ENCODE measurements at regions not wholly inside any gene's neighbourhood (a gene's known extent, or its start where the extent isn't known, plus 50 kb on each side); places are given as distances from the start of the nearest gene placed in this dataset.

GRCh38 chr11:128407962-128408361, 179.4 kb downstream of the ETS1 start:
- no peak for DNase-seq

- no peak for DNase-seq
Observed at GRCh38 chr11:128405714-128406662, 181.4 kb downstream of the ETS1 start.

- DNase-seq: no peak
Observed at GRCh38 chr11:128405112-128405511, 182.2 kb downstream of the ETS1 start.

- no peak for DNase-seq
Observed at GRCh38 chr11:128404437-128404836, 182.9 kb downstream of the ETS1 start.

GRCh38 chr11:128400382-128401203, 186.8 kb downstream of the ETS1 start:
- no peak for DNase-seq

GRCh38 chr11:128399251-128400121, 187.9 kb downstream of the ETS1 start:
- DNase-seq: no peak

GRCh38 chr11:128398517-128399250, 188.7 kb downstream of the ETS1 start:
- no peak for DNase-seq

GRCh38 chr11:128397362-128397761, 190.0 kb downstream of the ETS1 start:
- DNase-seq: no peak

- DNase-seq: no peak
Observed at GRCh38 chr11:128394431-128395089, 192.8 kb downstream of the ETS1 start.

- no peak for DNase-seq
Observed at GRCh38 chr11:128392259-128392658, 195.1 kb downstream of the ETS1 start.

GRCh38 chr11:128391811-128392210, 195.5 kb downstream of the ETS1 start:
- DNase-seq: no peak

GRCh38 chr11:128390246-128390645, 197.1 kb downstream of the ETS1 start:
- no peak for DNase-seq

GRCh38 chr11:128389461-128389976, 197.8 kb downstream of the ETS1 start:
- no peak for DNase-seq

GRCh38 chr11:128388206-128388815, 199.0 kb downstream of the ETS1 start:
- DNase-seq: no peak

- no peak for DNase-seq
Observed at GRCh38 chr11:128379587-128380580, 207.5 kb downstream of the ETS1 start.

GRCh38 chr11:128375961-128376360, 211.4 kb downstream of the ETS1 start:
- no peak for DNase-seq

- DNase-seq: no peak
Observed at GRCh38 chr11:128374026-128374425, 213.3 kb downstream of the ETS1 start.

GRCh38 chr11:128372977-128373376, 214.4 kb downstream of the ETS1 start:
- DNase-seq: no peak

GRCh38 chr11:128367573-128367972, 219.8 kb downstream of the ETS1 start:
- no peak for DNase-seq
